ENCODE measurements at regions not wholly inside any gene's neighbourhood (a gene's known extent, or its start where the extent isn't known, plus 50 kb on each side); places are given as distances from the start of the nearest gene placed in this dataset.

DNA sequence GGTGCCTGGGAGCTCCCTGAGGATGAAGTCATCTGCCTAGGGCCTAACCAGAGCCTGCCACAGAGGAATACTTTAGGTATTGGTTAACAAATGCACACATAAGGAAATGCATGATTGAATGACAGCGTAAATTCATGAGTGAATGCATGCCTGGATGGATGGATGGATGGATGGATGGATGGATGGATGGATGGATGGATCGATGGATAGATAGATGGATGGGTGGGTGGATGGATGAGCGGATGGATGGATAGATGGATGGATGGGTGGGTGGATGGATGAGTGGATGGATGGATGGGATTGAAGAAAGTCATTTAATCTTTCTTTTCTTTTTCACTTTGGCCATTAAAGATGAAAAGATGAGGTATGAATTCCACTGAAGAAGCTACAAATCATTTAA lies 111.9 kb upstream of the SIRPG start:
- no peak for TF ChIP-seq EZH2 (IDR thresholded peaks at IDR 0.05; ENCODE audit: insufficient read depth, poor library complexity, severe bottlenecking)
- TF ChIP-seq EZH2phosphoT487 (IDR thresholded peaks at IDR 0.05; ENCODE audit: insufficient read depth, low read depth): no peak

Data from GM23248 (cell line).